CD4-positive, CD25-positive, alpha-beta regulatory T cell (primary cell): ENCODE measurements at regions not wholly inside any gene's neighbourhood (a gene's known extent, or its start where the extent isn't known, plus 50 kb on each side); places are given as distances from the start of the nearest gene placed in this dataset.
"Not testable (repeated sequence)": the region's sequence is repeated elsewhere in the genome, so short reads cannot be mapped to it uniquely, and the experiment has no call there.

Experiments used
- ATAC-seq, 2 donors: fragments of 150-1000 bp; cut with Tn5 transposase; one replicate each; pipeline ENCODE4 v1.10.0; 2021; ENCODE audit warnings: low read depth in 2 of 2, moderate number of reproducible peaks in 2 of 2, moderate library complexity in 1 of 2
- DNase-seq, 3 donors: peaks; one replicate each; pipeline versions ENCODE4 v3.0.0 to v3.0.0-alpha.2; 2012 to 2022; ENCODE audit warnings: mixed read lengths in 1 of 3
- H3K27ac ChIP-seq: one replicate; pipeline ENCODE4 v1.7.0; 2013; ENCODE audit warnings: mild to moderate bottlenecking, low read length; ENCODE audit not compliant: insufficient read depth, poor library complexity, severe bottlenecking
- H3K27me3 ChIP-seq: one replicate; pipeline ENCODE4 v1.7.0; 2013; ENCODE audit warnings: low read length; ENCODE audit not compliant: control insufficient read depth, insufficient read depth
- H3K36me3 ChIP-seq: one replicate; pipeline ENCODE4 v1.7.0; 2013; ENCODE audit warnings: mild to moderate bottlenecking, low read length, moderate library complexity; ENCODE audit not compliant: control insufficient read depth, insufficient read depth
- H3K4me1 ChIP-seq: 2 replicates; pipeline ENCODE4 v1.7.0; 2013; ENCODE audit warnings: mild to moderate bottlenecking, low read length; ENCODE audit not compliant: insufficient read depth, control insufficient read depth, poor library complexity, severe bottlenecking
- H3K4me3 ChIP-seq: one replicate; pipeline ENCODE4 v1.7.0; 2013; ENCODE audit warnings: low read depth, mild to moderate bottlenecking, low read length, moderate library complexity
- H3K9me3 ChIP-seq, 2 experiments: 1 replicate in 1 of 2; 2 replicates in 1 of 2; pipeline ENCODE4 v1.7.0; 2013; ENCODE audit warnings: low read length in 2 of 2, mild to moderate bottlenecking in 1 of 2, moderate library complexity in 1 of 2; ENCODE audit not compliant: control insufficient read depth in 2 of 2
- H3K27ac Mint-ChIP-seq, 3 donors: one replicate each; pipeline ENCODE4 v1.8.0; 2020 to 2022; ENCODE audit warnings: mild to moderate bottlenecking in 3 of 3, mixed read lengths in 3 of 3, moderate library complexity in 2 of 3
- H3K27me3 Mint-ChIP-seq: one replicate; pipeline ENCODE4 v1.8.0; 2022; ENCODE audit warnings: mild to moderate bottlenecking, mixed read lengths
- H3K36me3 Mint-ChIP-seq: one replicate; pipeline ENCODE4 v1.8.0; 2020; ENCODE audit warnings: mixed read lengths
- H3K4me1 Mint-ChIP-seq, 4 donors: one replicate each; pipeline ENCODE4 v1.8.0; 2020 to 2022; ENCODE audit warnings: mixed read lengths in 4 of 4, mild to moderate bottlenecking in 1 of 4
- H3K4me3 Mint-ChIP-seq, 4 donors: one replicate each; pipeline ENCODE4 v1.8.0; 2020 to 2022; ENCODE audit warnings: mild to moderate bottlenecking in 4 of 4, mixed read lengths in 4 of 4, moderate library complexity in 3 of 4
- H3K9me3 Mint-ChIP-seq, 7 donors: one replicate each; pipeline ENCODE4 v1.8.0; 2020 to 2022; ENCODE audit warnings: mixed read lengths in 7 of 7, mild to moderate bottlenecking in 3 of 7, moderate library complexity in 2 of 7

- no peak for DNase-seq
These were observed 204.8 kb downstream of the KCNK2 start for GRCh38 chr1:215287362-215287761.

DNA sequence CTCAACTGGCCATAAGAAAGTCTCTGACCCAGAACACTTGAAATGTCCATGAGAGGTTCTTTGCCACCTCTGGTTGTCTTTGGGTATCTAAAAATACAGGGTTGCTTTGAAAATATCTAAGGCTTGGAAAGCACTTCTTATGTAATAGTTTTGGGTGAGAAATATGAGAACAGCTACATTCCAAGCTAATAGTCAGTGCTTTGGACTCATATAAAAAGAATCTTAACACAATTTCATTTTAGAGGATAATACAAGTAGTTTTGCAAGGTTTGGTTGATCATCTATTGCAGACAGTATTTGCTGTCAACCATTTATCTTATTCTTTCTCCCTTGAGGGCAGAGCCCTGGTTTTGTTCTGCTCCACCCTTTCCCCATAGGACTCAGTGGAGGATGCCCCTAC, 207.5 kb downstream of the KCNK2 start:
- H3K9me3 Mint-ChIP-seq = peaks cover 0 to 35% (median 4%) of the 10 kb centered on the region in 7 donors

More at GRCh38 chr1:215287362-215287761, 204.8 kb downstream of the KCNK2 start:
- Mint-ChIP-seq H3K36me3 (no peaks in the 10 kb centered on the region), H3K4me3 (no peak overlapping the region), H3K4me1 (no peaks in the 10 kb centered on the region), H3K9me3 (peaks cover 0 to 21% (median 0%) of the 10 kb centered on the region in 7 donors), H3K27me3 (no peaks in the 10 kb centered on the region), H3K27ac (no peak overlapping the region)
- H3K27ac ChIP-seq = no peak overlapping the region
- no peak for ATAC-seq
- peaks cover 0 to 1% of the 10 kb centered on the region in 2 experiments for H3K9me3 ChIP-seq
- no peaks in the 10 kb centered on the region for H3K36me3 ChIP-seq
- no peaks in the 10 kb centered on the region for H3K4me1 ChIP-seq
- no peak overlapping the region for H3K4me3 ChIP-seq
- H3K27me3 ChIP-seq = no peaks in the 10 kb centered on the region

DNA sequence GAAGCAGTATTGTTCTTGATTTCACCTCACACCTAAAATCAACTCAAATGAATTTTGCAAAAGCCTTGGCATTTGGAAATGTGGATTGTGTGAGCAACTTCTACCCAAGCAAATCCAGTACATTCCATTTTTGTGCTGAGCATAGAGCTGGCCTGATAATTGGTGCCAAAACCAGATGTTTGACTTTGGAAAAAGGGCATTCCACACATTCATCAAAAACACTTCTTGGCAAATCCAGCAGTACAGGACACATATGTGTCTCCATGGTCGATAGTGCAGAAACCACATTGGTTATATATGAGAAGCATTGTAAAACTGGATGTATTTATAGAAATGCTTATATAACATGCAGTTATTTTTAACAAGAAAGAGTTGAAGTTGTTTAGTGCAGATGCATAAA, 210.4 kb downstream of the KCNK2 start:
- Mint-ChIP-seq H3K4me3 (no peak overlapping the region), H3K36me3 (no peaks in the 10 kb centered on the region), H3K9me3 (peaks cover 2 to 34% (median 8%) of the 10 kb centered on the region in 7 donors), H3K4me1 (no peaks in the 10 kb centered on the region), H3K27ac (no peak overlapping the region), H3K27me3 (no peaks in the 10 kb centered on the region)
- H3K36me3 ChIP-seq = no peaks in the 10 kb centered on the region
- no peaks in the 10 kb centered on the region for H3K27me3 ChIP-seq
- no peak for ATAC-seq
- H3K27ac ChIP-seq = no peak overlapping the region
- peaks cover 1 to 6% of the 10 kb centered on the region in 2 experiments for H3K9me3 ChIP-seq
- no peaks in the 10 kb centered on the region for H3K4me1 ChIP-seq
- H3K4me3 ChIP-seq = no peak overlapping the region
- DNase-seq = no peak

More for the DNA sequence above, 207.5 kb downstream of the KCNK2 start:
- no peaks in the 10 kb centered on the region for H3K36me3 Mint-ChIP-seq
- ATAC-seq (no peak), DNase-seq (no peak)
- no peak overlapping the region for H3K27ac Mint-ChIP-seq
- Histone ChIP-seq H3K9me3 (peaks cover 1 to 6% of the 10 kb centered on the region in 2 experiments), H3K27ac (no peak overlapping the region), H3K4me1 (no peaks in the 10 kb centered on the region), H3K4me3 (no peak overlapping the region), H3K36me3 (no peaks in the 10 kb centered on the region), H3K27me3 (no peaks in the 10 kb centered on the region)
- no peak overlapping the region for H3K4me3 Mint-ChIP-seq
- no peaks in the 10 kb centered on the region for H3K4me1 Mint-ChIP-seq
- no peaks in the 10 kb centered on the region for H3K27me3 Mint-ChIP-seq

- Histone ChIP-seq H3K27me3 (no peaks in the 10 kb centered on the region), H3K27ac (no peak overlapping the region), H3K36me3 (no peaks in the 10 kb centered on the region), H3K9me3 (no peaks in the 10 kb centered on the region), H3K4me3 (no peak overlapping the region), H3K4me1 (no peaks in the 10 kb centered on the region)
- peaks cover 1 to 15% (median 5%) of the 10 kb centered on the region in 7 donors for H3K9me3 Mint-ChIP-seq
- H3K27me3 Mint-ChIP-seq = no peaks in the 10 kb centered on the region
- no peaks in the 10 kb centered on the region for H3K4me1 Mint-ChIP-seq
- H3K27ac Mint-ChIP-seq = no peak overlapping the region
- no peak for DNase-seq
- no peaks in the 10 kb centered on the region for H3K36me3 Mint-ChIP-seq
- ATAC-seq = no peak
- no peak overlapping the region for H3K4me3 Mint-ChIP-seq
These were observed 223.9 kb downstream of the KCNK2 start for GRCh38 chr1:215306426-215306825.

GRCh38 chr1:215321802-215322201, 239.3 kb downstream of the KCNK2 start:
- H3K27me3 Mint-ChIP-seq = no peaks in the 10 kb centered on the region
- H3K36me3 Mint-ChIP-seq = no peaks in the 10 kb centered on the region
- H3K27ac Mint-ChIP-seq = no peak overlapping the region

DNA sequence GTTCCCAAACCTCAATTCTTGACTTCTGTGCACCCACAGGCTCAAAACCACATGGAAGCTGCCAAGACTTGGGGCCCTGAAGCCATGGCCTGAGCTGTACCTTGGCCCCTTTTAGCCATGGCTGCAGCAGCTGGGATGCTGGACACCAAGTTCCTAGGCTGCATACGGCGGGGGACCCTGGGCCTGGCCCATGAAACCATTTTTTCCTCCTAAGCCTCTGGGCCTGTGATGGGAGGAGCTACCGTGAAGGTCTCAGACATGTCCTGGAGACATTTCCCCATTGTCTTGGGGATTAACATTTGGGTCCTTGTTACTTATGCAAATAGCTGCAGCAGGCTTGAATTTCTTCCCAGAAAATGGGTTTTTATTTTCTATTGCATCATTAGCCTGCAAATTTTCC, 241.5 kb downstream of the KCNK2 start:
- H3K36me3 Mint-ChIP-seq, H3K27me3 Mint-ChIP-seq, H3K4me3 Mint-ChIP-seq, H3K36me3 ChIP-seq, ATAC-seq, H3K9me3 ChIP-seq, H3K27ac ChIP-seq, H3K4me1 Mint-ChIP-seq, DNase-seq, H3K4me1 ChIP-seq, H3K27ac Mint-ChIP-seq, H3K27me3 ChIP-seq, H3K4me3 ChIP-seq: not testable (repeated sequence)
- peaks cover 0 to 13% (median 1%) of the 10 kb centered on the region in 7 donors for H3K9me3 Mint-ChIP-seq

More at GRCh38 chr1:215321802-215322201, 239.3 kb downstream of the KCNK2 start:
- H3K27ac ChIP-seq = no peak overlapping the region
- no peaks in the 10 kb centered on the region for H3K27me3 ChIP-seq
- DNase-seq (no peak), ATAC-seq (no peak)
- H3K9me3 ChIP-seq = no peaks in the 10 kb centered on the region
- H3K9me3 Mint-ChIP-seq = peaks cover 0 to 24% (median 4%) of the 10 kb centered on the region in 7 donors
- H3K36me3 ChIP-seq = no peaks in the 10 kb centered on the region
- H3K4me3 Mint-ChIP-seq = no peak overlapping the region
- no peak overlapping the region for H3K4me3 ChIP-seq
- H3K4me1 Mint-ChIP-seq = no peaks in the 10 kb centered on the region
- H3K4me1 ChIP-seq = no peaks in the 10 kb centered on the region

- no peak for ATAC-seq
- Histone ChIP-seq H3K9me3 (no peaks in the 10 kb centered on the region), H3K27ac (no peak overlapping the region), H3K4me3 (no peak overlapping the region), H3K4me1 (no peaks in the 10 kb centered on the region), H3K27me3 (no peaks in the 10 kb centered on the region), H3K36me3 (no peaks in the 10 kb centered on the region)
- Mint-ChIP-seq H3K9me3 (peaks cover 0 to 4% (median 0%) of the 10 kb centered on the region in 7 donors), H3K27ac (no peak overlapping the region), H3K4me1 (no peaks in the 10 kb centered on the region), H3K27me3 (no peaks in the 10 kb centered on the region), H3K4me3 (no peak overlapping the region), H3K36me3 (no peaks in the 10 kb centered on the region)
- DNase-seq = no peak
These were observed 236.7 kb upstream of the KCTD3 start for GRCh38 chr1:215330426-215330825.

DNA sequence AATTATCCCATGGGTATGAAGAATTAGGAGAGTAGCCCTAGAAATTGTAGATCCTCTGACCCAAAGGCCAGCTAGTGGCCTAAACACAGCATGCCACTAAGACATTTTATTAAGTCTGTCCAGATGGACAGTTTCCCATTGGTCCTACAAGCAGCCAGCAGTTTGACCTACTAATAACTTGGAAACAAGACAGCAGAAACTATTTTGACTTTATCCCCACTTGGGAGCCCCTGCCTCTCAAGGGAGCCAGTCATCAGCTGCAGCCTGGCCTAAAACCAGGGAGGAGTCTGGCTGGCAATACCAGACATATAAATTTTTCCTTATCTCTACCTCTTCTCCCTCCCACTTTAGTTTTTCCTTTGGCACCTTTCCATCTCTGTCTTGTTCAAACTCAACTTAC, 222.6 kb upstream of the KCTD3 start:
- H3K36me3 Mint-ChIP-seq = no peaks in the 10 kb centered on the region
- Histone ChIP-seq H3K9me3 (no peaks in the 10 kb centered on the region), H3K36me3 (no peaks in the 10 kb centered on the region), H3K4me1 (no peaks in the 10 kb centered on the region), H3K27me3 (no peaks in the 10 kb centered on the region), H3K4me3 (no peak overlapping the region), H3K27ac (no peak overlapping the region)
- no peak overlapping the region for H3K4me3 Mint-ChIP-seq
- H3K27me3 Mint-ChIP-seq = no peaks in the 10 kb centered on the region
- ATAC-seq (no peak), DNase-seq (no peak)
- peaks cover 0 to 7% (median 3%) of the 10 kb centered on the region in 7 donors for H3K9me3 Mint-ChIP-seq
- no peaks in the 10 kb centered on the region for H3K4me1 Mint-ChIP-seq
- H3K27ac Mint-ChIP-seq = no peak overlapping the region
